ENCODE measurements at regions not wholly inside any gene's neighbourhood (a gene's known extent, or its start where the extent isn't known, plus 50 kb on each side); places are given as distances from the start of the nearest gene placed in this dataset.
A peak's percentile ranks its signal among the peaks of the same experiment; 100 is the strongest.

- no peaks in the 10 kb centered on the region for H3K27me3 ChIP-seq
- no peak for TF ChIP-seq POLR2A (IDR thresholded peaks at IDR 0.05)
- TF ChIP-seq, protein P1, sequence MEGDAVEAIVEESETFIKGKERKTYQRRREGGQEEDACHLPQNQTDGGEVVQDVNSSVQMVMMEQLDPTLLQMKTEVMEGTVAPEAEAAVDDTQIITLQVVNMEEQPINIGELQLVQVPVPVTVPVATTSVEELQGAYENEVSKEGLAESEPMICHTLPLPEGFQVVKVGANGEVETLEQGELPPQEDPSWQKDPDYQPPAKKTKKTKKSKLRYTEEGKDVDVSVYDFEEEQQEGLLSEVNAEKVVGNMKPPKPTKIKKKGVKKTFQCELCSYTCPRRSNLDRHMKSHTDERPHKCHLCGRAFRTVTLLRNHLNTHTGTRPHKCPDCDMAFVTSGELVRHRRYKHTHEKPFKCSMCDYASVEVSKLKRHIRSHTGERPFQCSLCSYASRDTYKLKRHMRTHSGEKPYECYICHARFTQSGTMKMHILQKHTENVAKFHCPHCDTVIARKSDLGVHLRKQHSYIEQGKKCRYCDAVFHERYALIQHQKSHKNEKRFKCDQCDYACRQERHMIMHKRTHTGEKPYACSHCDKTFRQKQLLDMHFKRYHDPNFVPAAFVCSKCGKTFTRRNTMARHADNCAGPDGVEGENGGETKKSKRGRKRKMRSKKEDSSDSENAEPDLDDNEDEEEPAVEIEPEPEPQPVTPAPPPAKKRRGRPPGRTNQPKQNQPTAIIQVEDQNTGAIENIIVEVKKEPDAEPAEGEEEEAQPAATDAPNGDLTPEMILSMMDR (IDR thresholded peaks at IDR 0.05): no peak
- TF ChIP-seq POLR2AphosphoS5 (IDR thresholded peaks at IDR 0.05): no peak
- no peak for TF ChIP-seq EP300 (IDR thresholded peaks at IDR 0.05; ENCODE audit: low read depth)
- 47 to 50% methylated on average over 4 of the region's 4 CpGs for WGBS, 2 donors (ENCODE audit: low coverage in 1 of 2)
- DNase-seq: no peak
- H3K4me3 ChIP-seq: no peak overlapping the region
- intact Hi-C loops (cut with DNase I; ENCODE audit: low total_unique reads) (no loop called here), in situ Hi-C loops (cut with MboI; ENCODE audit: low pct_ligation_motif_present in 1 of 4, low pct_unique_long_range_greater_than_20kb in 1 of 4, low sequenced_read_pairs in 3 of 4) (loop anchor here in 3 of 4 donors (25.0 kb wide), 2 partner anchors 174 to 574 kb away; no protein-coding TSS in a partner anchor)
- no peak overlapping the region for H3K27ac ChIP-seq
- H3K9me3 ChIP-seq: no peaks in the 10 kb centered on the region
- H3K4me1 ChIP-seq: no peaks in the 10 kb centered on the region
- H3K36me3 ChIP-seq: no peaks in the 10 kb centered on the region
These were observed 139.9 kb upstream of the ZNF644 start for GRCh38 chr1:91161749-91162148.

GRCh38 chr1:91161166-91161565 lies 139.3 kb upstream of the ZNF644 start:
- intact Hi-C loops (cut with DNase I; ENCODE audit: low total_unique reads) (no loop called here), in situ Hi-C loops (cut with MboI; ENCODE audit: low pct_ligation_motif_present in 1 of 4, low pct_unique_long_range_greater_than_20kb in 1 of 4, low sequenced_read_pairs in 3 of 4) (loop anchor here in 3 of 4 donors (25.0 kb wide), 2 partner anchors 174 to 574 kb away; no protein-coding TSS in a partner anchor)
- no peaks in the 10 kb centered on the region for H3K9me3 ChIP-seq
- H3K4me3 ChIP-seq: no peak overlapping the region
- H3K4me1 ChIP-seq: no peaks in the 10 kb centered on the region
- no peak for DNase-seq
- H3K36me3 ChIP-seq: no peaks in the 10 kb centered on the region
- no peaks in the 10 kb centered on the region for H3K27me3 ChIP-seq
- 74% methylated on average over 9 of the region's 9 CpGs; no CpG with 5 or more reads in 1 of the 2 donors for WGBS, 2 donors (ENCODE audit: low coverage in 1 of 2)
- no peak overlapping the region for H3K27ac ChIP-seq
- no peak for TF ChIP-seq POLR2AphosphoS5 (IDR thresholded peaks at IDR 0.05)
- no peak for TF ChIP-seq POLR2A (IDR thresholded peaks at IDR 0.05)
- TF ChIP-seq EP300 (IDR thresholded peaks at IDR 0.05; ENCODE audit: low read depth): no peak
- TF ChIP-seq, protein P1 (IDR thresholded peaks at IDR 0.05): no peak

DNA sequence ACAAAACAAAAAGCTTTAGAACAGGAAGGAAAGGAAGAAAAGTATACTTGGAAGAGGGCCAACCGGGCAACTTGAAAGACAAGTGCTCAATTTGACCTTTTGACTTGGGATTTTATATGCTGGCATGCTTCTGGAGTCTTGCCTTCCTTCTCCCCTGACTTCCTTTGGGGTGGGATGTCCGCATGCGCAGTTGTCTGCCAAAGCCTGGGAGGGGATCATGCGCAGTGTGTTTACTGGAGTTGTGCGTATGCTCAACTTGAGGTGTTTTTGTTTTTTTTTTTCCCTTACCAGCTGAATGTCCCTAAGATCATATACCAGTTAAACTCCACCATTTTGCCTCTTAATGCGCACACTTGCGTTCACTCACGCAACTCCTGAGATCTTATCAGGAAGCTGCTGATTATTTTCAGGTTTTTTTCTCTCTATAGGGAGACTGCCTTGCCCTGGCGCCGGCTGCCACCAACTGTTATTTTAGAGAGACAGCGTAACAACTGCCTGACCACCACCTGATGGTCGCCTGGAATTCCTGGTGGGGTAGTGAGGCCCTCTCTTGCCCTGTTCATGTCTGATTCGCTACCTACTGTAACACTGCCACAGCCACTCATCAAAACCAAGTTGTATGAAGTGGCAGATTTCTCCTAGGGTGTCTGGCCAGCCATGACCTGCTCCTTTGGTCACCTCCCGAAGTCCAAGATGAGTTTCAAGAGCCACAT lies 138.7 kb upstream of the ZNF644 start:
- DNase-seq: no peak
- no peak overlapping the region for H3K4me3 ChIP-seq
- intact Hi-C loops (cut with DNase I; ENCODE audit: low total_unique reads): no loop called here
- in situ Hi-C loops (cut with MboI; ENCODE audit: low pct_ligation_motif_present in 1 of 4, low pct_unique_long_range_greater_than_20kb in 1 of 4, low sequenced_read_pairs in 3 of 4): loop anchor here in 3 of 4 donors (25.0 kb wide), 2 partner anchors 173 to 573 kb away; no protein-coding TSS in a partner anchor
- no peaks in the 10 kb centered on the region for H3K4me1 ChIP-seq
- H3K27me3 ChIP-seq: no peaks in the 10 kb centered on the region
- H3K27ac ChIP-seq: peak overlapping the region in 1 of 4 donors; percentile 19
- H3K9me3 ChIP-seq: no peaks in the 10 kb centered on the region
- TF ChIP-seq, protein P1 (IDR thresholded peaks at IDR 0.05): no peak
- no peak for TF ChIP-seq POLR2A (IDR thresholded peaks at IDR 0.05)
- no peak for TF ChIP-seq EP300 (IDR thresholded peaks at IDR 0.05; ENCODE audit: low read depth)
- TF ChIP-seq POLR2AphosphoS5 (IDR thresholded peaks at IDR 0.05): no peak
- no peaks in the 10 kb centered on the region for H3K36me3 ChIP-seq
- WGBS, 2 donors (ENCODE audit: low coverage in 1 of 2): 87 to 90% methylated on average over 6 to 14 of the region's 14 CpGs

- in situ Hi-C loops (cut with MboI; ENCODE audit: low pct_ligation_motif_present in 1 of 4, low pct_unique_long_range_greater_than_20kb in 1 of 4, low sequenced_read_pairs in 3 of 4): loop anchor here in 3 of 4 donors (25.0 kb wide), 2 partner anchors 166 to 566 kb away; no protein-coding TSS in a partner anchor
These were observed 131.5 kb upstream of the ZNF644 start for GRCh38 chr1:91153341-91153740.

More at GRCh38 chr1:91153341-91153740, 131.5 kb upstream of the ZNF644 start:
- TF ChIP-seq POLR2A (IDR thresholded peaks at IDR 0.05): no peak
- DNase-seq: no peak
- H3K9me3 ChIP-seq: no peaks in the 10 kb centered on the region
- no peak overlapping the region for H3K27ac ChIP-seq
- no peaks in the 10 kb centered on the region for H3K27me3 ChIP-seq
- no peaks in the 10 kb centered on the region for H3K36me3 ChIP-seq
- peaks cover 0 to 5% (median 0%) of the 10 kb centered on the region in 4 donors for H3K4me1 ChIP-seq
- intact Hi-C loops (cut with DNase I; ENCODE audit: low total_unique reads): no loop called here
- no peak overlapping the region for H3K4me3 ChIP-seq
- WGBS, 2 donors (ENCODE audit: low coverage in 1 of 2): 77 to 100% methylated on average over 1 of the region's 1 CpG
